ENCODE measurements at regions not wholly inside any gene's neighbourhood (a gene's known extent, or its start where the extent isn't known, plus 50 kb on each side); places are given as distances from the start of the nearest gene placed in this dataset.

GRCh38 chr7:22909917-22910316 is 87.3 kb upstream of the TOMM7 start:
- no peak for DNase-seq

- DNase-seq, result no peak
These were observed 85.2 kb upstream of the TOMM7 start for GRCh38 chr7:22907805-22908204.

GRCh38 chr7:22900784-22901183 is 78.1 kb upstream of the TOMM7 start:
- peak; percentile 31 for DNase-seq

- DNase-seq, result no peak
These were observed 77.5 kb upstream of the TOMM7 start for GRCh38 chr7:22900101-22900500.

GRCh38 chr7:22896917-22897316 is 74.3 kb upstream of the TOMM7 start:
- no peak for DNase-seq

GRCh38 chr7:22895828-22896165 is 73.1 kb upstream of the TOMM7 start:
- DNase-seq, result no peak

- DNase-seq, result no peak
These were observed 72.6 kb upstream of the TOMM7 start for GRCh38 chr7:22895140-22895827.

- DNase-seq, result no peak
These were observed 71.9 kb upstream of the TOMM7 start for GRCh38 chr7:22894546-22894945.

GRCh38 chr7:22890773-22891172 is 68.1 kb upstream of the TOMM7 start:
- DNase-seq, result no peak

GRCh38 chr7:22885797-22886261 is 63.2 kb upstream of the TOMM7 start:
- DNase-seq, result peak; percentile 69

GRCh38 chr7:22884911-22885788 is 62.5 kb upstream of the TOMM7 start:
- no peak for DNase-seq

- no peak for DNase-seq
These were observed 59.5 kb upstream of the TOMM7 start for GRCh38 chr7:22882106-22882505.

- no peak for DNase-seq
These were observed 57.2 kb upstream of the TOMM7 start for GRCh38 chr7:22879709-22880306.

- DNase-seq, result no peak
These were observed 56.6 kb upstream of the TOMM7 start for GRCh38 chr7:22879280-22879679.

GRCh38 chr7:22876986-22877729 is 54.5 kb upstream of the TOMM7 start:
- peak; percentile 61 for DNase-seq

- no peak for DNase-seq
These were observed 52.8 kb upstream of the TOMM7 start for GRCh38 chr7:22875470-22875869.

- DNase-seq, result no peak
These were observed 52.3 kb upstream of the TOMM7 start for GRCh38 chr7:22874904-22875303.
